ENCODE measurements at regions not wholly inside any gene's neighbourhood (a gene's known extent, or its start where the extent isn't known, plus 50 kb on each side); places are given as distances from the start of the nearest gene placed in this dataset.

DNA sequence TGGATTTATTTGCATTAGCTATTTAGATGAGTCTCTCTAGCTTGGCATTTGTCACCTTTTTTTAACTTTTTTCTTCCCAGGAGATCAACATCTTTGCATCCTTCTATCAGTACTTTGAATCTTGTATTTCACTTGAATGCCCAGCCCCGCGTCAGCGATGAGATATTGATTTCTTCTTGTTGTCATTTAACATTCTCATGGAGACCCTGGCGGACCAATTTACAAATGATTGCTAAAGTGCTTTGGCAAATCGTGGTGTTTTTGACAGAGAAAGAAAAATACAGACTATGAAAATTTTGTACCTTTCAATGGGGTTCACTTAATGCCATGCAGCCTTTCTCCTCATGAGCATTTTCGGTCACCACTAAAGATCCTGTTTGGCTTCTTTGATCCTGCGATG, 269.7 kb downstream of the ABCC12 start:
- H3K23ac ChIP-seq (ENCODE audit: low read length): no peak overlapping the region
- WGBS (ENCODE audit: extremely low coverage, insufficient coverage, insufficient read length): no CpG with 5 or more reads among the region's 7 CpGs
- peaks cover 11 to 22% of the 10 kb centered on the region in 2 experiments for H3K4me1 ChIP-seq (ENCODE audit: control insufficient read depth in 1 of 2, insufficient read depth in 2 of 2, low read length in 2 of 2)
- no peak overlapping the region for H2AFZ ChIP-seq (ENCODE audit: insufficient read depth, low read length, poor library complexity)
- H3K18ac ChIP-seq (ENCODE audit: low read length): no peak overlapping the region
- H2BK5ac ChIP-seq (ENCODE audit: low read depth, low read length, poor library complexity): no peak overlapping the region
- no peaks in the 10 kb centered on the region for H3K27me3 ChIP-seq (ENCODE audit: insufficient read depth, low read length)
- H2BK12ac ChIP-seq (ENCODE audit: low read length): no peak overlapping the region
- DNase-seq: no peak
- H3K79me1 ChIP-seq (ENCODE audit: low read length): peaks cover 6% of the 10 kb centered on the region
- H4K91ac ChIP-seq (ENCODE audit: low read depth, low read length): no peak overlapping the region
- H4K12ac ChIP-seq (ENCODE audit: low read depth, low read length): no peak overlapping the region
- no peak overlapping the region for H3K14ac ChIP-seq (ENCODE audit: low read length)
- no peak overlapping the region for H4K8ac ChIP-seq (ENCODE audit: low read depth, low read length)
- H3K4ac ChIP-seq (ENCODE audit: low read depth, low read length): no peak overlapping the region
- H3K9ac ChIP-seq (ENCODE audit: low read length): no peak overlapping the region
- peak overlapping the region; percentile 14 for H3K27ac ChIP-seq (ENCODE audit: low read depth, low read length)
- no peak overlapping the region for H2BK120ac ChIP-seq (ENCODE audit: insufficient read depth, low read length, poor library complexity)
- H2AK5ac ChIP-seq (ENCODE audit: low read length): no peak overlapping the region
- H3K4me2 ChIP-seq (ENCODE audit: low read length): no peak overlapping the region
- H3K79me2 ChIP-seq (ENCODE audit: control insufficient read depth, insufficient read depth, low read length, poor library complexity): no peaks in the 10 kb centered on the region
- no peak overlapping the region for H3K4me3 ChIP-seq (ENCODE audit: low read depth, low read length)
- no peaks in the 10 kb centered on the region for H3K9me3 ChIP-seq (ENCODE audit: insufficient read depth, low read depth, low read length)
- no peaks in the 10 kb centered on the region for H3K36me3 ChIP-seq (ENCODE audit: control insufficient read depth in 1 of 2, insufficient read depth in 2 of 2, low read length in 2 of 2)

DNA sequence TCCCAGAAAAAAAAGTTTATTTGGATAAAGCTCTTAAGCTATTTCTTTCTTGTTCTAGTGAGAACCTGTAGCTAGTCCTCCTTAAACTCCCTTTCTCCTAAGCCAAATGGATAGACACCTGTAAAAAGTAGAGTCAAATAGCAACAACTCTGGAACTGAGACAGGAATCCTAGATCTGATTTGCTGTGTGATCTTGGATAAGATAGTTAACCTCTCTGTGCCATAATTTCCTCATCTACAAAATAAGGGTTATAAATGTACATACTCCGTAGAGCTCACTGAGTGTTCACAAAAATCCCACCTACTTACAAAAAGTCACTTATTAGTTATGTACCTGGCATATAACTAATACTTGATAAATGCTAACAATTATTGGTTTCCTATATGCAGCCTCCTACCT, 270.3 kb downstream of the ABCC12 start:
- Histone ChIP-seq H3K14ac (ENCODE audit: low read length) (no peak overlapping the region), H3K4me1 (ENCODE audit: control insufficient read depth in 1 of 2, insufficient read depth in 2 of 2, low read length in 2 of 2) (peaks cover 11 to 22% of the 10 kb centered on the region in 2 experiments), H3K27me3 (ENCODE audit: insufficient read depth, low read length) (no peaks in the 10 kb centered on the region), H3K36me3 (ENCODE audit: control insufficient read depth in 1 of 2, insufficient read depth in 2 of 2, low read length in 2 of 2) (no peaks in the 10 kb centered on the region), H2BK12ac (ENCODE audit: low read length) (no peak overlapping the region), H3K27ac (ENCODE audit: low read depth, low read length) (no peak overlapping the region), H3K79me1 (ENCODE audit: low read length) (peaks cover 6% of the 10 kb centered on the region), H2BK120ac (ENCODE audit: insufficient read depth, low read length, poor library complexity) (no peak overlapping the region), H3K9ac (ENCODE audit: low read length) (no peak overlapping the region), H4K8ac (ENCODE audit: low read depth, low read length) (no peak overlapping the region), H3K79me2 (ENCODE audit: control insufficient read depth, insufficient read depth, low read length, poor library complexity) (no peaks in the 10 kb centered on the region), H3K4me2 (ENCODE audit: low read length) (no peak overlapping the region), H3K18ac (ENCODE audit: low read length) (no peak overlapping the region), H3K23ac (ENCODE audit: low read length) (no peak overlapping the region), H4K12ac (ENCODE audit: low read depth, low read length) (no peak overlapping the region), H3K9me3 (ENCODE audit: insufficient read depth, low read depth, low read length) (no peaks in the 10 kb centered on the region), H4K91ac (ENCODE audit: low read depth, low read length) (no peak overlapping the region), H3K4ac (ENCODE audit: low read depth, low read length) (no peak overlapping the region), H2AFZ (ENCODE audit: insufficient read depth, low read length, poor library complexity) (no peak overlapping the region), H3K4me3 (ENCODE audit: low read depth, low read length) (no peak overlapping the region), H2AK5ac (ENCODE audit: low read length) (no peak overlapping the region), H2BK5ac (ENCODE audit: low read depth, low read length, poor library complexity) (no peak overlapping the region)
- peak in 1 of 2 donors; percentile 46 for DNase-seq
- no CpG with 5 or more reads among the region's 1 CpG for WGBS (ENCODE audit: extremely low coverage, insufficient coverage, insufficient read length)

DNA sequence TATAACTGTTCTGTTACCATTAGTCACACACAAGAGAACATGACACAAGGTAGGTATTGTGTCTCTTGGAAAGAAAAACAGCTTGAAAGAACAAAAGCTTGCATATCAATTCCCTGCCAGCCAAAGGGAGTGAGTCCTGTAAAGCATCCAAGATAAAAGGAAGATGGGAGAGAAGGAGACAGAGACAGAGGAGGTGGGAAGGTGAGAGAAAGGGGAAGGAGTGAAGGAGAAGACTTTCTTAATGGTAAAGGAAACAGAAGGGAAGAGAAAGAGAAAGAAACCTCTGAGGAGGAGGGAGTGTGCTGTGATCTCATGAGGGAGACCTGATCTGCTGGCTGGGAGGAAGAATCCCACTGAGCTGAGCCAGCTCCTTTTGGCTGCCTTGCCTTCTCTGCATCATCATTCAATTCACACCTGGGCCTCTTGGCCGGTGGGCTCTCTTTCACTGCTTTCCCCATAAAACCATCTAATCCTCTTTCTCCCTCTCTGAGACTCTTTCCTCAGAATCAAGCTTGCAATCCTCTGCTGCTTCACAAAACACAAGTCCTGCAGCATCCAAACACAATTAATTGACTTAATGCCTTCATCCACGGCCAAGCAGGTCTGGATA, 271.6 kb downstream of the ABCC12 start:
- Histone ChIP-seq H3K23ac (ENCODE audit: low read length) (no peak overlapping the region), H3K18ac (ENCODE audit: low read length) (no peak overlapping the region), H3K27ac (ENCODE audit: low read depth, low read length) (no peak overlapping the region), H3K79me2 (ENCODE audit: control insufficient read depth, insufficient read depth, low read length, poor library complexity) (no peaks in the 10 kb centered on the region), H3K4ac (ENCODE audit: low read depth, low read length) (no peak overlapping the region), H3K79me1 (ENCODE audit: low read length) (peaks cover 6% of the 10 kb centered on the region), H3K4me1 (ENCODE audit: control insufficient read depth in 1 of 2, insufficient read depth in 2 of 2, low read length in 2 of 2) (peaks cover 11 to 22% of the 10 kb centered on the region in 2 experiments), H3K27me3 (ENCODE audit: insufficient read depth, low read length) (no peaks in the 10 kb centered on the region), H3K9ac (ENCODE audit: low read length) (no peak overlapping the region), H2AK5ac (ENCODE audit: low read length) (no peak overlapping the region), H3K9me3 (ENCODE audit: insufficient read depth, low read depth, low read length) (no peaks in the 10 kb centered on the region), H2BK12ac (ENCODE audit: low read length) (no peak overlapping the region), H3K14ac (ENCODE audit: low read length) (no peak overlapping the region), H4K12ac (ENCODE audit: low read depth, low read length) (no peak overlapping the region), H3K36me3 (ENCODE audit: control insufficient read depth in 1 of 2, insufficient read depth in 2 of 2, low read length in 2 of 2) (no peaks in the 10 kb centered on the region), H2BK120ac (ENCODE audit: insufficient read depth, low read length, poor library complexity) (no peak overlapping the region), H3K4me2 (ENCODE audit: low read length) (no peak overlapping the region), H3K4me3 (ENCODE audit: low read depth, low read length) (no peak overlapping the region), H4K8ac (ENCODE audit: low read depth, low read length) (no peak overlapping the region), H4K91ac (ENCODE audit: low read depth, low read length) (no peak overlapping the region), H2BK5ac (ENCODE audit: low read depth, low read length, poor library complexity) (no peak overlapping the region), H2AFZ (ENCODE audit: insufficient read depth, low read length, poor library complexity) (no peak overlapping the region)
- DNase-seq: no peak
- no CpG with 5 or more reads among the region's 2 CpGs for WGBS (ENCODE audit: extremely low coverage, insufficient coverage, insufficient read length)

DNA sequence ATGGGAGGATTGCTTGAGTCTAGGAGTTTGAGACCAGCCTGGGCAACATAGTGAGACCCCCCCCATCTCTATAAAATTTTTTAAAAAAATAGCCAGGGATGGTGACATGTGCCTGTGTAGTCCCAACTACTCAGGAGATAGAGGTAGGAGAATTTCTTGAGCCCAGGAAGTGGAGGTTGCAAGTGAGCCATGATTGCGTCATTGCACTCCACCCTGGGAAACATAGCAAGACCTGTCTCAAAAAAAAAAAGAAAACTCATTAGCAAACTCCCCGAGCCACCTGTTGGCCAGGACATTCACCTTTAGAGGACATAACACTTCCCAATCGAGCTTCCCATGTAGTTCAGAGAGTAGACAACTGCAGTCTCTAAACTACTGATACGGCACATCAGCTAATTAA, 274.2 kb downstream of the ABCC12 start:
- H3K4me1 ChIP-seq (ENCODE audit: control insufficient read depth in 1 of 2, insufficient read depth in 2 of 2, low read length in 2 of 2): peaks cover 3% of the 10 kb centered on the region in 2 experiments
- no peak overlapping the region for H2BK5ac ChIP-seq (ENCODE audit: low read depth, low read length, poor library complexity)
- no peak overlapping the region for H3K9ac ChIP-seq (ENCODE audit: low read length)
- no peak overlapping the region for H3K27ac ChIP-seq (ENCODE audit: low read depth, low read length)
- H3K27me3 ChIP-seq (ENCODE audit: insufficient read depth, low read length): no peaks in the 10 kb centered on the region
- no peak overlapping the region for H2AFZ ChIP-seq (ENCODE audit: insufficient read depth, low read length, poor library complexity)
- peak; percentile 15 to 54 for DNase-seq
- H3K23ac ChIP-seq (ENCODE audit: low read length): no peak overlapping the region
- no peak overlapping the region for H4K12ac ChIP-seq (ENCODE audit: low read depth, low read length)
- no peaks in the 10 kb centered on the region for H3K79me1 ChIP-seq (ENCODE audit: low read length)
- H3K18ac ChIP-seq (ENCODE audit: low read length): no peak overlapping the region
- no peak overlapping the region for H4K8ac ChIP-seq (ENCODE audit: low read depth, low read length)
- no peaks in the 10 kb centered on the region for H3K36me3 ChIP-seq (ENCODE audit: control insufficient read depth in 1 of 2, insufficient read depth in 2 of 2, low read length in 2 of 2)
- no peak overlapping the region for H2BK12ac ChIP-seq (ENCODE audit: low read length)
- H3K4ac ChIP-seq (ENCODE audit: low read depth, low read length): no peak overlapping the region
- H3K9me3 ChIP-seq (ENCODE audit: insufficient read depth, low read depth, low read length): no peaks in the 10 kb centered on the region
- H4K91ac ChIP-seq (ENCODE audit: low read depth, low read length): no peak overlapping the region
- no peaks in the 10 kb centered on the region for H3K79me2 ChIP-seq (ENCODE audit: control insufficient read depth, insufficient read depth, low read length, poor library complexity)
- H3K14ac ChIP-seq (ENCODE audit: low read length): no peak overlapping the region
- H3K4me3 ChIP-seq (ENCODE audit: low read depth, low read length): no peak overlapping the region
- H2BK120ac ChIP-seq (ENCODE audit: insufficient read depth, low read length, poor library complexity): no peak overlapping the region
- no CpG with 5 or more reads among the region's 4 CpGs for WGBS (ENCODE audit: extremely low coverage, insufficient coverage, insufficient read length)
- H2AK5ac ChIP-seq (ENCODE audit: low read length): no peak overlapping the region
- H3K4me2 ChIP-seq (ENCODE audit: low read length): no peak overlapping the region

All from trophoblast cell (in vitro differentiated cells and primary cell).